Kidney (tissue), 13 donors: ENCODE measurements at regions not wholly inside any gene's neighbourhood (a gene's known extent, or its start where the extent isn't known, plus 50 kb on each side); places are given as distances from the start of the nearest gene placed in this dataset.

Experiments
- DNase-seq, 5 donors: peaks; one replicate each; pipeline ENCODE4 v3.0.0-alpha.2; 2013 to 2020
- FAIRE-seq: peaks from 2 replicates; lab custom pipeline; 2012; peaks lifted over from hg19 to GRCh38; lab: Jason Lieb, UNC
- H3K27ac ChIP-seq, 2 donors: one replicate each; pipeline ENCODE4 v1.7.0; 2013; ENCODE audit warnings: low read depth in 2 of 2, low read length in 2 of 2, inconsistent platforms in 1 of 2
- H3K27me3 ChIP-seq: one replicate; pipeline ENCODE4 v1.7.1; 2013; ENCODE audit warnings: low read length, inconsistent platforms; ENCODE audit not compliant: control insufficient read depth, insufficient read depth
- H3K36me3 ChIP-seq, 3 donors: one replicate each; pipeline versions ENCODE4 v1.7.0 to v1.7.1; 2013; ENCODE audit warnings: low read length in 3 of 3, control low read depth in 1 of 3, inconsistent platforms in 1 of 3; ENCODE audit not compliant: insufficient read depth in 3 of 3, control insufficient read depth in 2 of 3
- H3K4me1 ChIP-seq, 3 donors: one replicate each; pipeline versions ENCODE4 v1.7.0 to v1.7.1; 2013; ENCODE audit warnings: low read length in 3 of 3, inconsistent platforms in 1 of 3, low read depth in 1 of 3; ENCODE audit not compliant: control insufficient read depth in 2 of 3, insufficient read depth in 2 of 3
- H3K4me3 ChIP-seq, 3 donors: one replicate each; pipeline versions ENCODE4 v1.7.0 to v1.8.1; 2013; ENCODE audit warnings: low read length in 3 of 3, control low read depth in 1 of 3, inconsistent platforms in 1 of 3
- H3K9ac ChIP-seq, 3 donors: one replicate each; pipeline versions ENCODE4 v1.7.0 to v1.7.1; 2013; ENCODE audit warnings: low read length in 3 of 3, control low read depth in 1 of 3, inconsistent platforms in 1 of 3
- H3K9me3 ChIP-seq, 3 donors: one replicate each; pipeline versions ENCODE4 v1.7.0 to v1.7.1; 2013; ENCODE audit warnings: low read length in 3 of 3, control low read depth in 1 of 3, inconsistent platforms in 1 of 3; ENCODE audit not compliant: control insufficient read depth in 2 of 3, insufficient read depth in 1 of 3
- CTCF ChIP-seq: IDR thresholded peaks from 3 replicates; pipeline ENCODE4 v1.5.1; 2012; ENCODE audit warnings: mild to moderate bottlenecking, moderate library complexity, borderline replicate concordance; ENCODE audit not compliant: insufficient read depth; ENCODE audit errors: extremely low read depth
- intact Hi-C: fragments of 100-400 bp; cut with DNase I; formaldehyde crosslinking; loops from one replicate; pipeline ENCODE4 v1.11.1; 2022
- donor health status: control.
- donor health status: control.
- donor health status: control.
- donor health status: control.
- donor health status: control.
- donor health status: DM: yes; HTN: yes; CAD: no.
- donor health status: Normal renal cell carcinoma (clear cell type).

DNA sequence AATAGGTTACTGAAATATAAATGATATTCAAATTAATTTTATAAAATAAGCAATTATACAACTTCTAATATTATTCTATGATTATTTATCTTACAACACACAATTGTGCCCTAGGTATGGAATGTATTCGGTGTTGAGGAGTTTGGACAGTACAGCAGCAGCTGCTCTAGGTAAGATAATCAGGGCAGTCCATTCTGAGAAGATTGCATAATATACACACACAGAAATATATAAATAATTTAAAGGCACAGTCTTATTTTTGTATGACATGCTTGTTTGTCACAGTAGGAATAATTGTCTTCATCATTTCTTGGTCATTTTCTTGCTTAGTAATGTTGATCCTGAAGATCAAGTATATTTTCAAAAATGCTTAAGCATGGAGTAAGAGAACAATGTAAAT lies 849.4 kb upstream of the MIR17HG start:
- Histone ChIP-seq H3K9ac (no peak overlapping the region), H3K4me3 (no peak overlapping the region), H3K27me3 (no peaks in the 10 kb centered on the region), H3K4me1 (no peaks in the 10 kb centered on the region), H3K9me3 (no peaks in the 10 kb centered on the region), H3K27ac (no peak overlapping the region), H3K36me3 (no peaks in the 10 kb centered on the region)
- FAIRE-seq, result no peak
- TF ChIP-seq CTCF, result no peak
- DNase-seq, result no peak
- intact Hi-C loops, result no loop called here

GRCh38 chr13:90498816-90499215 lies 848.7 kb upstream of the MIR17HG start:
- FAIRE-seq (no peak), DNase-seq (no peak)
- Histone ChIP-seq H3K36me3 (no peaks in the 10 kb centered on the region), H3K27me3 (no peaks in the 10 kb centered on the region), H3K4me1 (no peaks in the 10 kb centered on the region), H3K9ac (no peak overlapping the region), H3K27ac (no peak overlapping the region), H3K4me3 (no peak overlapping the region), H3K9me3 (no peaks in the 10 kb centered on the region)
- no peak for TF ChIP-seq CTCF
- intact Hi-C loops, result no loop called here

DNA sequence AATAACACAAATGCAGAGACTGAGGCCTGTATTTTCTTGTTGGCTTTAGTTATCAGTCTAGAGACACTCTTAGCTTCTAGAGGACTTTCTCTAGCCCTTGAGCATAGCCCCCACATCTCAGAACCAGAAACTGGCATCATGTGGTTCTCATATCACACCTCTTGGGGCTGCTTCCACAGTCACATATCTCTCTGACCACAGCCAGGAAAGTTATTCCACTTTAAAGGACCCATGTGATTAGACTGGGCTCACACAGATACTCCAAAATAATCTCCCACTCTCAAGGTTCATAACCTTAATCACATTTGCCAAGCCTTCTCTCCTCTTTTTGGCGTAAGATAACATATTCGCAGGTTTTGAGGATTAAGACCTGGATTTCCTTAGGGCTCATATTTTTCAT lies 846.9 kb upstream of the MIR17HG start:
- no peaks in the 10 kb centered on the region for H3K36me3 ChIP-seq
- no peak overlapping the region for H3K9ac ChIP-seq
- H3K9me3 ChIP-seq, result no peaks in the 10 kb centered on the region
- no peaks in the 10 kb centered on the region for H3K27me3 ChIP-seq
- FAIRE-seq, result no peak
- DNase-seq, result no peak
- intact Hi-C loops, result no loop called here
- no peaks in the 10 kb centered on the region for H3K4me1 ChIP-seq
- no peak for TF ChIP-seq CTCF
- no peak overlapping the region for H3K27ac ChIP-seq
- no peak overlapping the region for H3K4me3 ChIP-seq

DNA sequence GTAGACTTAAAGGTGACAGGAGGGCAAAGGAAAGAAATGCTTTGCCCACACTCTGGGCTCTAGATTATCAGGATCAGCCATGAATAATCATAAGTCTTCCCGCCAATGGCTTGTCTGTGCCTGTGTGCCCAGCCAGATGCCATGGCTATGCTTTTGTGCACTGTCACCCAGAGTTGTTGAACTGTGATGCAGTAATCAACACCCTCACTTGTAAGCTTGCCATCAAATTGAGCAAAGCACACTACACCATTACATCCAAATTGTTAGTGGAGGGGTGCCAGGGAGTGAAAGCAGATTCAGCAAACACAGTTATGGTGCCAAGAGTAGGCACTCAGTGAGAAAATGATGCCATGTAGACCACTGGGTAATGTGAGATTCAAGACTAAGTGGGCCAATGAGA lies 845.3 kb upstream of the MIR17HG start:
- Histone ChIP-seq H3K4me1 (no peaks in the 10 kb centered on the region), H3K9ac (no peak overlapping the region), H3K27me3 (no peaks in the 10 kb centered on the region), H3K27ac (no peak overlapping the region), H3K4me3 (no peak overlapping the region), H3K9me3 (no peaks in the 10 kb centered on the region), H3K36me3 (no peaks in the 10 kb centered on the region)
- no peak for DNase-seq
- TF ChIP-seq CTCF, result no peak
- intact Hi-C loops, result no loop called here
- no peak for FAIRE-seq
